WERI-Rb-1 (cell line): ENCODE measurements at regions not wholly inside any gene's neighbourhood (a gene's known extent, or its start where the extent isn't known, plus 50 kb on each side); places are given as distances from the start of the nearest gene placed in this dataset.

Experiments used
- DNase-seq: peaks from one replicate; pipeline ENCODE4 v3.0.0-alpha.2; 2020
- H3K27ac ChIP-seq: fragments of 250-450 bp; sonication (Bioruptor Pico); 2 replicates; pipeline ENCODE4 v1.5.1; 2020; ENCODE audit warnings: mild to moderate bottlenecking, moderate library complexity
- H3K27me3 ChIP-seq: fragments of 250-450 bp; sonication (Bioruptor Pico); 2 replicates; pipeline ENCODE4 v1.5.1; 2021; ENCODE audit warnings: mild to moderate bottlenecking, low read depth, moderate library complexity; ENCODE audit not compliant: insufficient read depth, severe bottlenecking
- H3K36me3 ChIP-seq: fragments of 250-450 bp; sonication (Bioruptor Pico); 2 replicates; pipeline ENCODE4 v1.5.1; 2020; ENCODE audit warnings: mild to moderate bottlenecking, moderate library complexity
- H3K4me3 ChIP-seq: 2 replicates; pipeline ENCODE4 v1.5.1; 2011; ENCODE audit warnings: low read depth, mild to moderate bottlenecking, control low read depth, low read length
- H3K9me3 ChIP-seq: fragments of 250-450 bp; sonication (Bioruptor Pico); 2 replicates; pipeline ENCODE4 v1.5.1; 2021; ENCODE audit warnings: mild to moderate bottlenecking, moderate library complexity; ENCODE audit not compliant: severe bottlenecking
- CTCF ChIP-seq: IDR thresholded peaks from 2 replicates; pipeline ENCODE4 v1.5.1; 2011; ENCODE audit warnings: low read depth, mild to moderate bottlenecking, control low read depth, inconsistent platforms, low read length

- no peak for TF ChIP-seq CTCF
- no peak overlapping the region for H3K27ac ChIP-seq
- no peaks in the 10 kb centered on the region for H3K9me3 ChIP-seq
- no peak overlapping the region for H3K4me3 ChIP-seq
- no peaks in the 10 kb centered on the region for H3K27me3 ChIP-seq
- no peaks in the 10 kb centered on the region for H3K36me3 ChIP-seq
- DNase-seq = no peak
Observed at GRCh38 chr10:4247379-4247778, 462.4 kb upstream of the KLF6 start.

GRCh38 chr10:4246881-4247358 is 461.9 kb upstream of the KLF6 start:
- Histone ChIP-seq H3K27ac (no peak overlapping the region), H3K36me3 (no peaks in the 10 kb centered on the region), H3K4me3 (no peak overlapping the region), H3K9me3 (no peaks in the 10 kb centered on the region), H3K27me3 (no peaks in the 10 kb centered on the region)
- TF ChIP-seq CTCF = no peak
- no peak for DNase-seq

GRCh38 chr10:4243651-4244050 is 458.6 kb upstream of the KLF6 start:
- no peak for TF ChIP-seq CTCF
- no peak for DNase-seq
- Histone ChIP-seq H3K27me3 (no peaks in the 10 kb centered on the region), H3K36me3 (no peaks in the 10 kb centered on the region), H3K27ac (no peak overlapping the region), H3K4me3 (no peak overlapping the region), H3K9me3 (no peaks in the 10 kb centered on the region)

GRCh38 chr10:4243169-4243568 is 458.2 kb upstream of the KLF6 start:
- TF ChIP-seq CTCF = no peak
- no peak for DNase-seq
- Histone ChIP-seq H3K27me3 (no peaks in the 10 kb centered on the region), H3K27ac (no peak overlapping the region), H3K36me3 (no peaks in the 10 kb centered on the region), H3K9me3 (no peaks in the 10 kb centered on the region), H3K4me3 (no peak overlapping the region)

GRCh38 chr10:4242561-4243035 is 457.6 kb upstream of the KLF6 start:
- no peak for TF ChIP-seq CTCF
- Histone ChIP-seq H3K9me3 (no peaks in the 10 kb centered on the region), H3K36me3 (no peaks in the 10 kb centered on the region), H3K4me3 (no peak overlapping the region), H3K27me3 (no peaks in the 10 kb centered on the region), H3K27ac (no peak overlapping the region)
- peak; percentile 7 for DNase-seq

- no peak overlapping the region for H3K27ac ChIP-seq
- no peak for TF ChIP-seq CTCF
- DNase-seq = no peak
- H3K9me3 ChIP-seq = no peaks in the 10 kb centered on the region
- no peak overlapping the region for H3K4me3 ChIP-seq
- no peaks in the 10 kb centered on the region for H3K27me3 ChIP-seq
- no peaks in the 10 kb centered on the region for H3K36me3 ChIP-seq
Observed at GRCh38 chr10:4241724-4242345, 456.8 kb upstream of the KLF6 start.
